ENCODE measurements at regions not wholly inside any gene's neighbourhood (a gene's known extent, or its start where the extent isn't known, plus 50 kb on each side); places are given as distances from the start of the nearest gene placed in this dataset.
A peak's percentile ranks its signal among the peaks of the same experiment; 100 is the strongest.

DNA sequence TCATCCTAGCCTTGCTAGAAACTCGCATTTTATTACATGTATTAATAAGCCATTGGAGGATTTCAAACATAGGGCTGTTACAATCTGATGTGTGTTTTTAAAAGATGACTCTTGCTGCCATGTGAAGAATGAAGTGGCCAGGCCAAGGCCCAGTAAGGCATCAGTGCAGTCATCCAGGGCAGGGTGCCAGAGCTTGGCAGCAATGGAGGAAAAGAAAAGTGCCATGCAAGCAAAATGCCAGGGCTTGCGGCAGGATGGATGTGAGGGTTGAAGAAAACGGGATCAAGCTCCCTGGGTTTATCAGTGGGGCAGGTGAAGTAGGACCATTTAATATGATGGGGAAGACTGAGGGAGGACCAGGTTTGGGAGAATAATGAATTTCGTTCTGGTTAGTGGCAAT is 183.6 kb downstream of the MINAR1 start:
- Histone ChIP-seq H2BK15ac (ENCODE audit: low read length) (no peak overlapping the region), H2BK5ac (ENCODE audit: low read depth, low read length) (no peak overlapping the region), H3K56ac (replicated peaks; ENCODE audit: insufficient read length, low read depth, low read length) (no peak overlapping the region), H3K23ac (ENCODE audit: insufficient read length) (no peak overlapping the region), H2AFZ (ENCODE audit: low read length) (no peak overlapping the region), H4K20me1 (replicated peaks in 1 of 2; ENCODE audit: control insufficient read depth in 1 of 2, insufficient read depth in 2 of 2, low read length in 2 of 2) (no peaks in the 10 kb centered on the region), H4K8ac (ENCODE audit: extremely low read depth, insufficient read depth, low read length) (no peak overlapping the region), H4K91ac (replicated peaks; ENCODE audit: insufficient read length, low read length) (no peak overlapping the region), H3K9ac (replicated peaks in 1 of 4; ENCODE audit: extremely low read depth in 1 of 4, low read depth in 3 of 4, low read length in 3 of 4) (no peak overlapping the region), H2AK5ac (ENCODE audit: low read depth, low read length) (no peak overlapping the region), H3K79me1 (ENCODE audit: low read depth, low read length) (no peaks in the 10 kb centered on the region), H3K18ac (ENCODE audit: extremely low read depth, low read length) (no peak overlapping the region), H3K9me3 (ENCODE audit: insufficient read depth in 2 of 2, low read depth in 1 of 2, low read length in 1 of 2) (no peaks in the 10 kb centered on the region), H3K4me3 (ENCODE audit: extremely low read depth in 1 of 4, insufficient read depth in 2 of 4, low read depth in 3 of 4, low read length in 4 of 4) (no peak overlapping the region), H2BK20ac (ENCODE audit: low read length) (no peak overlapping the region), H3K4ac (replicated peaks; ENCODE audit: insufficient read length, low read depth, low read length) (no peak overlapping the region), H3K27me3 (replicated peaks in 1 of 4; ENCODE audit: control insufficient read depth in 3 of 4, extremely low read depth in 1 of 4, insufficient read depth in 3 of 4, low read length in 3 of 4) (no peaks in the 10 kb centered on the region), H3K36me3 (ENCODE audit: control insufficient read depth in 2 of 4, insufficient read depth in 4 of 4, low read length in 3 of 4) (no peaks in the 10 kb centered on the region), H3K4me2 (ENCODE audit: insufficient read depth in 1 of 2, low read depth in 2 of 2, low read length in 2 of 2) (no peak overlapping the region), H2BK120ac (replicated peaks; ENCODE audit: low read depth, low read length) (no peak overlapping the region), H2BK12ac (ENCODE audit: low read depth, low read length) (no peak overlapping the region), H3K79me2 (ENCODE audit: control insufficient read depth in 1 of 2, insufficient read depth in 2 of 2, low read length in 2 of 2) (no peaks in the 10 kb centered on the region), H3K23me2 (ENCODE audit: low read depth, low read length) (no peaks in the 10 kb centered on the region), H3K4me1 (replicated peaks in 1 of 4; ENCODE audit: control insufficient read depth in 3 of 4, insufficient read depth in 4 of 4, low read length in 3 of 4) (no peaks in the 10 kb centered on the region), H3K27ac (ENCODE audit: low read depth, low read length) (no peak overlapping the region), H4K5ac (ENCODE audit: insufficient read length, low read depth, low read length) (no peak overlapping the region), H3K14ac (ENCODE audit: insufficient read length) (no peak overlapping the region)
- no peak for FAIRE-seq
- ChIA-PET CTCF (ENCODE audit: partially characterized antibody) (interaction anchor here (1.3 to 1.6 kb wide), 2 partner anchors 20 to 238 kb away, joined by 3 to 4 read pairs; no protein-coding TSS in a partner anchor), POLR2A (ENCODE audit: partially characterized antibody) (interaction anchor here (0.5 kb wide), 1 partner anchor 326 kb away, joined by 3 read pairs; no protein-coding TSS in a partner anchor)
- WGBS, 2 experiments (ENCODE audit: extremely low coverage in 1 of 2, insufficient coverage in 1 of 2, insufficient read length in 1 of 2, insufficient replicate concordance in 2 of 2, low coverage in 1 of 2, low lambda C conversion rate in 2 of 2, missing lambda C conversion rate in 1 of 2) = 92% methylated on average over 4 of the region's 4 CpGs; no CpG with 5 or more reads in 1 of the 2 experiments
- DNase-seq (ENCODE audit: low read depth in 1 of 2, low spot score in 2 of 2) = peak in 1 of 2 experiments; percentile 7
- TF ChIP-seq EP300 (IDR thresholded peaks at IDR 0.05; ENCODE audit: borderline replicate concordance in 1 of 2, low read depth in 2 of 2, low read length in 2 of 2) (no peak), KDM4A (IDR thresholded peaks at IDR 0.05; ENCODE audit: low read depth, low read length, severe bottlenecking) (no peak), FOSL1 (IDR thresholded peaks at IDR 0.05; ENCODE audit: insufficient read depth, low read depth, low read length) (no peak), CTBP2 (IDR thresholded peaks at IDR 0.05; ENCODE audit: borderline replicate concordance, insufficient read depth, insufficient read length, low read length) (no peak), BACH1 (IDR thresholded peaks at IDR 0.05; ENCODE audit: low read length) (no peak), CHD1 (IDR thresholded peaks at IDR 0.05; ENCODE audit: low read depth, low read length) (no peak)
- TF ChIP-seq, protein P1, sequence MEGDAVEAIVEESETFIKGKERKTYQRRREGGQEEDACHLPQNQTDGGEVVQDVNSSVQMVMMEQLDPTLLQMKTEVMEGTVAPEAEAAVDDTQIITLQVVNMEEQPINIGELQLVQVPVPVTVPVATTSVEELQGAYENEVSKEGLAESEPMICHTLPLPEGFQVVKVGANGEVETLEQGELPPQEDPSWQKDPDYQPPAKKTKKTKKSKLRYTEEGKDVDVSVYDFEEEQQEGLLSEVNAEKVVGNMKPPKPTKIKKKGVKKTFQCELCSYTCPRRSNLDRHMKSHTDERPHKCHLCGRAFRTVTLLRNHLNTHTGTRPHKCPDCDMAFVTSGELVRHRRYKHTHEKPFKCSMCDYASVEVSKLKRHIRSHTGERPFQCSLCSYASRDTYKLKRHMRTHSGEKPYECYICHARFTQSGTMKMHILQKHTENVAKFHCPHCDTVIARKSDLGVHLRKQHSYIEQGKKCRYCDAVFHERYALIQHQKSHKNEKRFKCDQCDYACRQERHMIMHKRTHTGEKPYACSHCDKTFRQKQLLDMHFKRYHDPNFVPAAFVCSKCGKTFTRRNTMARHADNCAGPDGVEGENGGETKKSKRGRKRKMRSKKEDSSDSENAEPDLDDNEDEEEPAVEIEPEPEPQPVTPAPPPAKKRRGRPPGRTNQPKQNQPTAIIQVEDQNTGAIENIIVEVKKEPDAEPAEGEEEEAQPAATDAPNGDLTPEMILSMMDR (IDR thresholded peaks at IDR 0.05; ENCODE audit: control extremely low read depth in 1 of 3, insufficient read depth in 1 of 3, low read depth in 1 of 3, low read length in 3 of 3) = no peak

Data from H1 (cell line).